Suprapubic skin (tissue), 4 donors: ENCODE measurements at regions not wholly inside any gene's neighbourhood (a gene's known extent, or its start where the extent isn't known, plus 50 kb on each side); places are given as distances from the start of the nearest gene placed in this dataset.

ENCODE experiments used
- CTCF ChIP-seq, 2 donors: fragments of 200-600 bp in 1 of 2; fragments of 450-650 bp in 1 of 2; sonication (generic) in 1 of 2; IDR thresholded peaks; one replicate each; pipeline ENCODE4 v1.5.1; 2016 to 2019; ENCODE audit warnings: antibody characterized with exemption in 2 of 2, mild to moderate bottlenecking in 1 of 2, moderate library complexity in 1 of 2
- EP300 ChIP-seq: sonication (generic); formaldehyde crosslinking; IDR thresholded peaks from one replicate; pipeline ENCODE4 v1.6.1; 2017; ENCODE audit warnings: antibody characterized with exemption
- POLR2A ChIP-seq, 2 donors: fragments of 450-650 bp; IDR thresholded peaks; one replicate each; pipeline ENCODE4 v1.6.1; 2017; ENCODE audit warnings: antibody characterized with exemption in 2 of 2, mild to moderate bottlenecking in 2 of 2, moderate library complexity in 2 of 2
- POLR2AphosphoS5 ChIP-seq, 3 donors: sonication (generic); formaldehyde crosslinking; IDR thresholded peaks; one replicate each; pipeline ENCODE4 v1.6.1; 2017; ENCODE audit warnings: antibody characterized with exemption in 3 of 3

- TF ChIP-seq CTCF (IDR thresholded peaks at IDR 0.05) (no peak), POLR2AphosphoS5 (IDR thresholded peaks at IDR 0.05) (no peak), POLR2A (IDR thresholded peaks at IDR 0.05) (no peak), EP300 (no peak)
Observed at GRCh38 chr12:100692502-100692901, 102.1 kb upstream of the ANO4 start.
